ENCODE measurements at regions not wholly inside any gene's neighbourhood (a gene's known extent, or its start where the extent isn't known, plus 50 kb on each side); places are given as distances from the start of the nearest gene placed in this dataset.

GRCh38 chr16:5972747-5973146 is 875.2 kb upstream of the EEF2KMT start:
- ChIA-PET POLR2A (no interaction called here), CTCF (no interaction called here)
- no peak for TF ChIP-seq CTCF (IDR thresholded peaks at IDR 0.05; ENCODE audit: control extremely low read depth, extremely low read depth, low read depth, missing control alignments)
- DNase-seq (ENCODE audit: extremely low spot score): no peak

GRCh38 chr16:5971924-5972323 is 874.3 kb upstream of the EEF2KMT start:
- POLR2A ChIA-PET: no interaction called here
- CTCF ChIA-PET: no interaction called here
- DNase-seq (ENCODE audit: extremely low spot score): no peak
- no peak for TF ChIP-seq CTCF (IDR thresholded peaks at IDR 0.05; ENCODE audit: control extremely low read depth, extremely low read depth, low read depth, missing control alignments)

- ChIA-PET CTCF (no interaction called here), POLR2A (no interaction called here)
- no peak for DNase-seq (ENCODE audit: extremely low spot score)
- TF ChIP-seq CTCF (IDR thresholded peaks at IDR 0.05; ENCODE audit: control extremely low read depth, extremely low read depth, low read depth, missing control alignments): no peak
Observed at GRCh38 chr16:5971106-5971505, 873.5 kb upstream of the EEF2KMT start.

GRCh38 chr16:5966004-5966403 is 868.4 kb upstream of the EEF2KMT start:
- ChIA-PET POLR2A (no interaction called here), CTCF (interaction anchor here (1.3 kb wide), 1 partner anchor 14 kb away, joined by 3 read pairs; no protein-coding TSS in a partner anchor)
- DNase-seq (ENCODE audit: extremely low spot score): no peak
- no peak for TF ChIP-seq CTCF (IDR thresholded peaks at IDR 0.05; ENCODE audit: control extremely low read depth, extremely low read depth, low read depth, missing control alignments)

- POLR2A ChIA-PET: no interaction called here
- no peak for TF ChIP-seq CTCF (IDR thresholded peaks at IDR 0.05; ENCODE audit: control extremely low read depth, extremely low read depth, low read depth, missing control alignments)
Observed at GRCh38 chr16:5965321-5965720, 867.7 kb upstream of the EEF2KMT start.

GRCh38 chr16:5951486-5951885 is 853.9 kb upstream of the EEF2KMT start:
- POLR2A ChIA-PET: no interaction called here
- CTCF ChIA-PET: no interaction called here
- no peak for TF ChIP-seq CTCF (IDR thresholded peaks at IDR 0.05; ENCODE audit: control extremely low read depth, extremely low read depth, low read depth, missing control alignments)
- no peak for DNase-seq (ENCODE audit: extremely low spot score)

More at GRCh38 chr16:5965321-5965720, 867.7 kb upstream of the EEF2KMT start:
- CTCF ChIA-PET: interaction anchor here (0.7 to 1.3 kb wide), 2 partner anchors 10 to 13 kb away, joined by 3 read pairs; no protein-coding TSS in a partner anchor
- DNase-seq (ENCODE audit: extremely low spot score): no peak

GRCh38 chr16:5944971-5945370 is 847.4 kb upstream of the EEF2KMT start:
- ChIA-PET POLR2A (no interaction called here), CTCF (interaction anchor here (0.9 to 1.4 kb wide), 3 partner anchors 17 to 42 kb away, joined by 3 read pairs; no protein-coding TSS in a partner anchor)
- no peak for DNase-seq (ENCODE audit: extremely low spot score)
- TF ChIP-seq CTCF (IDR thresholded peaks at IDR 0.05; ENCODE audit: control extremely low read depth, extremely low read depth, low read depth, missing control alignments): no peak
